H1 (cell line): ENCODE measurements at regions not wholly inside any gene's neighbourhood (a gene's known extent, or its start where the extent isn't known, plus 50 kb on each side); places are given as distances from the start of the nearest gene placed in this dataset.

Experiments used
- KDM4A ChIP-seq: IDR thresholded peaks from one replicate; pipeline ENCODE4 v1.7.1; 2012; ENCODE audit warnings: low read depth, mild to moderate bottlenecking, moderate library complexity, low read length, inconsistent platforms; ENCODE audit not compliant: severe bottlenecking
- PHF8 ChIP-seq: fragments of 200-600 bp; sonication (generic); conservative IDR thresholded peaks from 2 replicates; pipeline ENCODE4 v1.7.1; 2012; ENCODE audit warnings: low read depth, mild to moderate bottlenecking, inconsistent platforms, low read length, moderate library complexity
- SP4 ChIP-seq: IDR thresholded peaks from 2 replicates; pipeline ENCODE4 v1.6.1; 2012; ENCODE audit warnings: low read length, inconsistent platforms
- TBP ChIP-seq: IDR thresholded peaks from 2 replicates; pipeline ENCODE4 v1.6.1; 2011; ENCODE audit warnings: low read depth, low read length, improper control_type of control experiment
- TF ChIP-seq, protein P1 (sequence below): fragments of 300-600 bp; sonication (generic); IDR thresholded peaks from 2 replicates; pipeline ENCODE4 v1.7.1; 2012; ENCODE audit warnings: low read length, moderate library complexity, mild to moderate bottlenecking, inconsistent platforms; ENCODE audit not compliant: insufficient replicate concordance

DNA sequence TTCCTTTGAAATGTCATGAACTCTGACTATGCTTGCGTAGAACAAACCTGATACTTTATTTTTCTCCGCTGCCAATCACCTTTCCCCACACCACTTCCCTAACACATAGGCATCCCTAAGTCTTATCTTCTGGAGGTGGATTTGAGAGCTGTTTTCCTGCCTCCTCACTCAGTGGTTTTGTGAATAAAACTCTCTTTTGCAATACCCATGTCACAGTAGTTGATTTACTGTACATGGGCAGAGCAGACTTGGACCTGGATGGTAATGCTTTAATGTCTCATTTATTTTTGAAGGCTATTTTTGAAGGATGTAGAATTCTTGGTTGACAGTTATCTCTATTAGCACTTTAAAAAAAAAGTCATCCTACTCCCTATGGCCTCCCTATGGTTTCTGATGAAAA lies 881.8 kb downstream of the SLITRK5 start (continued):
- TF ChIP-seq SP4 (no peak), TBP (no peak), KDM4A (no peak), PHF8 (no peak)
- TF ChIP-seq, protein P1, sequence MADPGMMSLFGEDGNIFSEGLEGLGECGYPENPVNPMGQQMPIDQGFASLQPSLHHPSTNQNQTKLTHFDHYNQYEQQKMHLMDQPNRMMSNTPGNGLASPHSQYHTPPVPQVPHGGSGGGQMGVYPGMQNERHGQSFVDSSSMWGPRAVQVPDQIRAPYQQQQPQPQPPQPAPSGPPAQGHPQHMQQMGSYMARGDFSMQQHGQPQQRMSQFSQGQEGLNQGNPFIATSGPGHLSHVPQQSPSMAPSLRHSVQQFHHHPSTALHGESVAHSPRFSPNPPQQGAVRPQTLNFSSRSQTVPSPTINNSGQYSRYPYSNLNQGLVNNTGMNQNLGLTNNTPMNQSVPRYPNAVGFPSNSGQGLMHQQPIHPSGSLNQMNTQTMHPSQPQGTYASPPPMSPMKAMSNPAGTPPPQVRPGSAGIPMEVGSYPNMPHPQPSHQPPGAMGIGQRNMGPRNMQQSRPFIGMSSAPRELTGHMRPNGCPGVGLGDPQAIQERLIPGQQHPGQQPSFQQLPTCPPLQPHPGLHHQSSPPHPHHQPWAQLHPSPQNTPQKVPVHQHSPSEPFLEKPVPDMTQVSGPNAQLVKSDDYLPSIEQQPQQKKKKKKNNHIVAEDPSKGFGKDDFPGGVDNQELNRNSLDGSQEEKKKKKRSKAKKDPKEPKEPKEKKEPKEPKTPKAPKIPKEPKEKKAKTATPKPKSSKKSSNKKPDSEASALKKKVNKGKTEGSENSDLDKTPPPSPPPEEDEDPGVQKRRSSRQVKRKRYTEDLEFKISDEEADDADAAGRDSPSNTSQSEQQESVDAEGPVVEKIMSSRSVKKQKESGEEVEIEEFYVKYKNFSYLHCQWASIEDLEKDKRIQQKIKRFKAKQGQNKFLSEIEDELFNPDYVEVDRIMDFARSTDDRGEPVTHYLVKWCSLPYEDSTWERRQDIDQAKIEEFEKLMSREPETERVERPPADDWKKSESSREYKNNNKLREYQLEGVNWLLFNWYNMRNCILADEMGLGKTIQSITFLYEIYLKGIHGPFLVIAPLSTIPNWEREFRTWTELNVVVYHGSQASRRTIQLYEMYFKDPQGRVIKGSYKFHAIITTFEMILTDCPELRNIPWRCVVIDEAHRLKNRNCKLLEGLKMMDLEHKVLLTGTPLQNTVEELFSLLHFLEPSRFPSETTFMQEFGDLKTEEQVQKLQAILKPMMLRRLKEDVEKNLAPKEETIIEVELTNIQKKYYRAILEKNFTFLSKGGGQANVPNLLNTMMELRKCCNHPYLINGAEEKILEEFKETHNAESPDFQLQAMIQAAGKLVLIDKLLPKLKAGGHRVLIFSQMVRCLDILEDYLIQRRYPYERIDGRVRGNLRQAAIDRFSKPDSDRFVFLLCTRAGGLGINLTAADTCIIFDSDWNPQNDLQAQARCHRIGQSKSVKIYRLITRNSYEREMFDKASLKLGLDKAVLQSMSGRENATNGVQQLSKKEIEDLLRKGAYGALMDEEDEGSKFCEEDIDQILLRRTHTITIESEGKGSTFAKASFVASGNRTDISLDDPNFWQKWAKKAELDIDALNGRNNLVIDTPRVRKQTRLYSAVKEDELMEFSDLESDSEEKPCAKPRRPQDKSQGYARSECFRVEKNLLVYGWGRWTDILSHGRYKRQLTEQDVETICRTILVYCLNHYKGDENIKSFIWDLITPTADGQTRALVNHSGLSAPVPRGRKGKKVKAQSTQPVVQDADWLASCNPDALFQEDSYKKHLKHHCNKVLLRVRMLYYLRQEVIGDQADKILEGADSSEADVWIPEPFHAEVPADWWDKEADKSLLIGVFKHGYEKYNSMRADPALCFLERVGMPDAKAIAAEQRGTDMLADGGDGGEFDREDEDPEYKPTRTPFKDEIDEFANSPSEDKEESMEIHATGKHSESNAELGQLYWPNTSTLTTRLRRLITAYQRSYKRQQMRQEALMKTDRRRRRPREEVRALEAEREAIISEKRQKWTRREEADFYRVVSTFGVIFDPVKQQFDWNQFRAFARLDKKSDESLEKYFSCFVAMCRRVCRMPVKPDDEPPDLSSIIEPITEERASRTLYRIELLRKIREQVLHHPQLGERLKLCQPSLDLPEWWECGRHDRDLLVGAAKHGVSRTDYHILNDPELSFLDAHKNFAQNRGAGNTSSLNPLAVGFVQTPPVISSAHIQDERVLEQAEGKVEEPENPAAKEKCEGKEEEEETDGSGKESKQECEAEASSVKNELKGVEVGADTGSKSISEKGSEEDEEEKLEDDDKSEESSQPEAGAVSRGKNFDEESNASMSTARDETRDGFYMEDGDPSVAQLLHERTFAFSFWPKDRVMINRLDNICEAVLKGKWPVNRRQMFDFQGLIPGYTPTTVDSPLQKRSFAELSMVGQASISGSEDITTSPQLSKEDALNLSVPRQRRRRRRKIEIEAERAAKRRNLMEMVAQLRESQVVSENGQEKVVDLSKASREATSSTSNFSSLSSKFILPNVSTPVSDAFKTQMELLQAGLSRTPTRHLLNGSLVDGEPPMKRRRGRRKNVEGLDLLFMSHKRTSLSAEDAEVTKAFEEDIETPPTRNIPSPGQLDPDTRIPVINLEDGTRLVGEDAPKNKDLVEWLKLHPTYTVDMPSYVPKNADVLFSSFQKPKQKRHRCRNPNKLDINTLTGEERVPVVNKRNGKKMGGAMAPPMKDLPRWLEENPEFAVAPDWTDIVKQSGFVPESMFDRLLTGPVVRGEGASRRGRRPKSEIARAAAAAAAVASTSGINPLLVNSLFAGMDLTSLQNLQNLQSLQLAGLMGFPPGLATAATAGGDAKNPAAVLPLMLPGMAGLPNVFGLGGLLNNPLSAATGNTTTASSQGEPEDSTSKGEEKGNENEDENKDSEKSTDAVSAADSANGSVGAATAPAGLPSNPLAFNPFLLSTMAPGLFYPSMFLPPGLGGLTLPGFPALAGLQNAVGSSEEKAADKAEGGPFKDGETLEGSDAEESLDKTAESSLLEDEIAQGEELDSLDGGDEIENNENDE, result no peak
- TF ChIP-seq, all 59 proteins: peak for 0
